CD14-positive monocyte (primary cell): ENCODE measurements at regions not wholly inside any gene's neighbourhood (a gene's known extent, or its start where the extent isn't known, plus 50 kb on each side); places are given as distances from the start of the nearest gene placed in this dataset.

Source experiments
- DNase-seq, 3 donors: peaks; one replicate each; pipeline ENCODE4 v3.0.0-alpha.2; 2011 to 2022
- H2AFZ ChIP-seq: 2 replicates; pipeline ENCODE4 v1.6.0; 2012; ENCODE audit warnings: mild to moderate bottlenecking, low read depth, low read length, inconsistent platforms; ENCODE audit not compliant: insufficient read depth, poor library complexity, severe bottlenecking
- H3K27ac ChIP-seq, 2 donors: 1 replicate in 1 of 2; 2 replicates in 1 of 2; pipeline ENCODE4 v1.5.1; 2012 to 2013; ENCODE audit warnings: low read length in 2 of 2, control low read depth in 1 of 2, inconsistent platforms in 1 of 2, low read depth in 1 of 2, mild to moderate bottlenecking in 1 of 2
- H3K27me3 ChIP-seq, 2 donors: one replicate each; pipeline versions ENCODE4 v1.6.0 to v1.6.1; 2011 to 2013; ENCODE audit warnings: low read length in 2 of 2; ENCODE audit not compliant: control insufficient read depth in 2 of 2, insufficient read depth in 2 of 2
- H3K36me3 ChIP-seq, 2 donors: replicated peaks in 1 of 2; 1 replicate in 1 of 2; 2 replicates in 1 of 2; pipeline versions ENCODE4 v1.5.1 to v1.6.1; 2012 to 2013; ENCODE audit warnings: low read length in 2 of 2, control low read depth in 1 of 2, inconsistent platforms in 1 of 2, mild to moderate bottlenecking in 1 of 2; ENCODE audit not compliant: insufficient read depth in 2 of 2, control insufficient read depth in 1 of 2
- H3K4me1 ChIP-seq, 2 donors: 1 replicate in 1 of 2; 2 replicates in 1 of 2; pipeline versions ENCODE4 v1.5.1 to v1.6.1; 2012 to 2013; ENCODE audit warnings: low read length in 2 of 2, control low read depth in 1 of 2, inconsistent platforms in 1 of 2, mild to moderate bottlenecking in 1 of 2, moderate library complexity in 1 of 2; ENCODE audit not compliant: insufficient read depth in 2 of 2, control insufficient read depth in 1 of 2
- H3K4me2 ChIP-seq: replicated peaks from 2 replicates; pipeline ENCODE3; 2012; ENCODE audit warnings: low read length, moderate library complexity, mild to moderate bottlenecking; ENCODE audit not compliant: poor library complexity, severe bottlenecking; ENCODE audit errors: extremely low read depth
- H3K4me3 ChIP-seq, 3 experiments: fragments of 200-600 bp in 1 of 3; sonication (generic) in 1 of 3; replicated peaks in 1 of 3; 1 replicate in 2 of 3; 2 replicates in 1 of 3; pipeline ENCODE4 v1.5.1; 2011 to 2013; ENCODE audit warnings: low read length in 3 of 3, mild to moderate bottlenecking in 3 of 3, control low read depth in 2 of 3, low read depth in 2 of 3, inconsistent platforms in 1 of 3, moderate library complexity in 1 of 3
- H3K79me2 ChIP-seq: 2 replicates; pipeline ENCODE4 v1.6.0; 2012; ENCODE audit warnings: mild to moderate bottlenecking, control low read depth, inconsistent platforms, low read length, moderate library complexity; ENCODE audit not compliant: insufficient read depth
- H3K9ac ChIP-seq: 2 replicates; pipeline ENCODE4 v1.6.0; 2017; ENCODE audit warnings: low read length, mild to moderate bottlenecking; ENCODE audit not compliant: insufficient read depth, poor library complexity, severe bottlenecking
- H3K9me3 ChIP-seq, 2 donors: replicated peaks in 1 of 2; 1 replicate in 1 of 2; 2 replicates in 1 of 2; pipeline versions ENCODE4 v1.5.1 to v1.6.1; 2012 to 2013; ENCODE audit warnings: low read length in 2 of 2, control low read depth in 1 of 2; ENCODE audit not compliant: control insufficient read depth in 1 of 2, insufficient read depth in 1 of 2
- H4K20me1 ChIP-seq: 2 replicates; pipeline ENCODE4 v1.6.0; 2012; ENCODE audit warnings: mild to moderate bottlenecking, low read length, control low read depth, moderate library complexity; ENCODE audit not compliant: insufficient read depth
- H3K27ac Mint-ChIP-seq, 7 donors: one replicate each; pipeline ENCODE4 v1.8.0; 2020; ENCODE audit warnings: mild to moderate bottlenecking in 7 of 7, mixed read lengths in 7 of 7, moderate library complexity in 6 of 7, inconsistent platforms in 2 of 7
- H3K27me3 Mint-ChIP-seq, 3 donors: one replicate each; pipeline ENCODE4 v1.8.0; 2021 to 2022; ENCODE audit warnings: low read depth in 3 of 3, mild to moderate bottlenecking in 3 of 3, mixed read lengths in 3 of 3, moderate library complexity in 3 of 3, inconsistent platforms in 1 of 3
- H3K36me3 Mint-ChIP-seq, 2 donors: one replicate each; pipeline ENCODE4 v1.8.0; 2020; ENCODE audit warnings: mixed read lengths in 2 of 2, inconsistent platforms in 1 of 2, mild to moderate bottlenecking in 1 of 2
- H3K4me1 Mint-ChIP-seq: one replicate; pipeline ENCODE4 v1.8.0; 2020; ENCODE audit warnings: mild to moderate bottlenecking, mixed read lengths
- H3K4me3 Mint-ChIP-seq, 2 donors: one replicate each; pipeline ENCODE4 v1.8.0; 2020; ENCODE audit warnings: mild to moderate bottlenecking in 2 of 2, mixed read lengths in 2 of 2, moderate library complexity in 1 of 2
- H3K9me3 Mint-ChIP-seq, 7 donors: one replicate each; pipeline ENCODE4 v1.8.0; 2020 to 2022; ENCODE audit warnings: mixed read lengths in 7 of 7, mild to moderate bottlenecking in 6 of 7, moderate library complexity in 6 of 7, inconsistent platforms in 2 of 7
- WGBS: methylation state at CpG from one replicate; pipeline ENCODE4 v1.1.5; 2013; ENCODE audit warnings: missing lambda C conversion rate; ENCODE audit not compliant: insufficient coverage; 5-methylcytosine and 5-hydroxymethylcytosine counted together
- intact Hi-C, 2 donors: fragments of 100-400 bp; cut with micrococcal nuclease; formaldehyde crosslinking; loops; one replicate each; pipeline versions ENCODE4 v1.15.0 to v1.15.1; 2023
- TF ChIP-seq, protein P1 (sequence below): fragments of 200-600 bp; IDR thresholded peaks from one replicate; pipeline ENCODE4 v1.8.0; 2022; ENCODE audit warnings: antibody characterized with exemption, mild to moderate bottlenecking

DNA sequence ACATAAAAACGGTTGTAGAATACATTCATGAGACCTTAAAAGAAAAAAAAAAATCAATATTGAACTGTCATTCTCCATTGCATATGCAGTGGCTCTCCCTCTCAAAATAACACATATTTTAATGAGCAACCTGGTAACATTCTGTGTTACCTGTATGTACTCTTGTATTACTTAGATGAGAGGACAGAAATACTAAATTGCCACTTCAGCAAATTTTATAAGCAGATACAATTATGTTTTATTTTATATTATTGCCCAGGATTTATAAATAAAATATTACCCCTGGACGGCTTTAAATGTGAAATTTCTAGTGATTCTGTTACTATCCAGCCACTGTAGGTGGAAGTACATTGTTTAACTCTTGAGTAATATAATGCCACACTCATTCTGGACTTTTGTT lies 463.2 kb upstream of the ROBO1 start:
- Histone ChIP-seq H3K4me3 (no peak overlapping the region), H3K4me2 (no peak overlapping the region), H3K4me1 (no peaks in the 10 kb centered on the region), H3K9me3 (no peaks in the 10 kb centered on the region), H2AFZ (no peak overlapping the region), H3K27me3 (no peaks in the 10 kb centered on the region), H3K27ac (no peak overlapping the region), H3K79me2 (no peaks in the 10 kb centered on the region), H3K9ac (no peak overlapping the region), H3K36me3 (no peaks in the 10 kb centered on the region), H4K20me1 (no peaks in the 10 kb centered on the region)
- H3K4me1 Mint-ChIP-seq, result no peaks in the 10 kb centered on the region
- intact Hi-C loops, result no loop called here
- no peak for DNase-seq
- H3K9me3 Mint-ChIP-seq, result peaks cover 0 to 5% (median 0%) of the 10 kb centered on the region in 7 donors
- no peak overlapping the region for H3K27ac Mint-ChIP-seq
- WGBS, result 60% methylated on average over 1 of the region's 2 CpGs
- no peaks in the 10 kb centered on the region for H3K36me3 Mint-ChIP-seq
- no peaks in the 10 kb centered on the region for H3K27me3 Mint-ChIP-seq
- H3K4me3 Mint-ChIP-seq, result no peak overlapping the region
- TF ChIP-seq, protein P1, sequence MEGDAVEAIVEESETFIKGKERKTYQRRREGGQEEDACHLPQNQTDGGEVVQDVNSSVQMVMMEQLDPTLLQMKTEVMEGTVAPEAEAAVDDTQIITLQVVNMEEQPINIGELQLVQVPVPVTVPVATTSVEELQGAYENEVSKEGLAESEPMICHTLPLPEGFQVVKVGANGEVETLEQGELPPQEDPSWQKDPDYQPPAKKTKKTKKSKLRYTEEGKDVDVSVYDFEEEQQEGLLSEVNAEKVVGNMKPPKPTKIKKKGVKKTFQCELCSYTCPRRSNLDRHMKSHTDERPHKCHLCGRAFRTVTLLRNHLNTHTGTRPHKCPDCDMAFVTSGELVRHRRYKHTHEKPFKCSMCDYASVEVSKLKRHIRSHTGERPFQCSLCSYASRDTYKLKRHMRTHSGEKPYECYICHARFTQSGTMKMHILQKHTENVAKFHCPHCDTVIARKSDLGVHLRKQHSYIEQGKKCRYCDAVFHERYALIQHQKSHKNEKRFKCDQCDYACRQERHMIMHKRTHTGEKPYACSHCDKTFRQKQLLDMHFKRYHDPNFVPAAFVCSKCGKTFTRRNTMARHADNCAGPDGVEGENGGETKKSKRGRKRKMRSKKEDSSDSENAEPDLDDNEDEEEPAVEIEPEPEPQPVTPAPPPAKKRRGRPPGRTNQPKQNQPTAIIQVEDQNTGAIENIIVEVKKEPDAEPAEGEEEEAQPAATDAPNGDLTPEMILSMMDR, result no peak

DNA sequence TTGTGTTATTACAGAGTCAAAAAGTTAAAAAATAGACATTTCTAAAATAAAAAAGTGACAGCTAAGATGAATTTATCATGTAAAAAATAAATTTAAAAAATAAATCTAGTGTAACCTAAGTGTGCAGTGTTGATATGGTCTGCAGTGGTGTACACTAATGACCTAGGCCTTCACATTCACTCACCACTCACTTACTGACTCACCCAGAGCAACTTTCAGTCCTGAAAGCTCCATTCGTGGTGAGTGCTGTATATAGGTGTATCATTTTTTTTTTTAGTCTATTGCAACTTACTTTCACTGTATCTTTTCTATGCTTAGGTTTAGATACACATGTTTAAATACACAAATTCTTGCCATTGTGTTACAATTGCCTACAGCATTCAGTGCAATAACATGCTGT lies 459.4 kb upstream of the ROBO1 start:
- Histone ChIP-seq H3K4me3 (no peak overlapping the region), H3K27ac (no peak overlapping the region), H4K20me1 (no peaks in the 10 kb centered on the region), H3K79me2 (no peaks in the 10 kb centered on the region), H3K4me1 (no peaks in the 10 kb centered on the region), H3K4me2 (no peak overlapping the region), H3K27me3 (no peaks in the 10 kb centered on the region), H2AFZ (no peak overlapping the region), H3K36me3 (no peaks in the 10 kb centered on the region), H3K9me3 (peaks cover 0 to 3% of the 10 kb centered on the region in 2 donors), H3K9ac (no peak overlapping the region)
- TF ChIP-seq, protein P1, result no peak
- Mint-ChIP-seq H3K4me1 (no peaks in the 10 kb centered on the region), H3K9me3 (peaks cover 0 to 8% (median 5%) of the 10 kb centered on the region in 7 donors), H3K4me3 (no peak overlapping the region), H3K27me3 (peaks cover 0 to 1% (median 0%) of the 10 kb centered on the region in 3 donors), H3K36me3 (no peaks in the 10 kb centered on the region), H3K27ac (no peak overlapping the region)
- no peak for DNase-seq
- intact Hi-C loops, result no loop called here
- no CpG with 5 or more reads among the region's 1 CpG for WGBS
